ENCODE measurements at regions not wholly inside any gene's neighbourhood (a gene's known extent, or its start where the extent isn't known, plus 50 kb on each side); places are given as distances from the start of the nearest gene placed in this dataset.
A peak's percentile ranks its signal among the peaks of the same experiment; 100 is the strongest.

- in situ Hi-C loops (cut with HindIII; ENCODE audit: low pct_ligation_motif_present, low sequenced_read_pairs) = no loop called here
- Histone ChIP-seq H3K27me3 (replicated peaks) (no peaks in the 10 kb centered on the region), H3K4me3 (ENCODE audit: low read depth, low read length) (no peak overlapping the region), H3K27ac (no peak overlapping the region), H3K36me3 (replicated peaks) (no peaks in the 10 kb centered on the region)
- TF ChIP-seq CTCF (IDR thresholded peaks at IDR 0.05; ENCODE audit: low read depth, low read length, missing control alignments) = no peak
- DNase-seq = no peak
Measured at GRCh38 chr12:63212316-63212715, 61.3 kb upstream of the AVPR1A start.

- Histone ChIP-seq H3K27ac (no peak overlapping the region), H3K4me3 (ENCODE audit: low read depth, low read length) (no peak overlapping the region), H3K27me3 (replicated peaks) (no peaks in the 10 kb centered on the region), H3K36me3 (replicated peaks) (no peaks in the 10 kb centered on the region)
- no peak for TF ChIP-seq CTCF (IDR thresholded peaks at IDR 0.05; ENCODE audit: low read depth, low read length, missing control alignments)
- DNase-seq = peak; percentile 56
- in situ Hi-C loops (cut with HindIII; ENCODE audit: low pct_ligation_motif_present, low sequenced_read_pairs) = no loop called here
Measured at GRCh38 chr12:63208956-63209355, 58.0 kb upstream of the AVPR1A start.

GRCh38 chr12:63206909-63207308 lies 55.9 kb upstream of the AVPR1A start:
- Histone ChIP-seq H3K27me3 (replicated peaks) (no peaks in the 10 kb centered on the region), H3K36me3 (replicated peaks) (no peaks in the 10 kb centered on the region), H3K4me3 (ENCODE audit: low read depth, low read length) (no peak overlapping the region), H3K27ac (no peak overlapping the region)
- peak; percentile 74 for DNase-seq
- in situ Hi-C loops (cut with HindIII; ENCODE audit: low pct_ligation_motif_present, low sequenced_read_pairs) = no loop called here
- no peak for TF ChIP-seq CTCF (IDR thresholded peaks at IDR 0.05; ENCODE audit: low read depth, low read length, missing control alignments)

- no peaks in the 10 kb centered on the region for H3K27me3 ChIP-seq (replicated peaks)
- no peak overlapping the region for H3K27ac ChIP-seq
- in situ Hi-C loops (cut with HindIII; ENCODE audit: low pct_ligation_motif_present, low sequenced_read_pairs) = no loop called here
- no peak for TF ChIP-seq CTCF (IDR thresholded peaks at IDR 0.05; ENCODE audit: low read depth, low read length, missing control alignments)
- no peak for DNase-seq
- H3K4me3 ChIP-seq (ENCODE audit: low read depth, low read length) = no peak overlapping the region
- H3K36me3 ChIP-seq (replicated peaks) = no peaks in the 10 kb centered on the region
Measured at GRCh38 chr12:63206494-63206893, 55.5 kb upstream of the AVPR1A start.

Measured in brain microvascular endothelial cell (primary cell).